Transverse colon (tissue), 3 donors: ENCODE measurements at regions not wholly inside any gene's neighbourhood (a gene's known extent, or its start where the extent isn't known, plus 50 kb on each side); places are given as distances from the start of the nearest gene placed in this dataset.

Source experiments
- CTCF ChIP-seq, 5 experiments: fragments of 200-600 bp in 3 of 5; fragments of 450-650 bp in 2 of 5; sonication (generic) in 3 of 5; IDR thresholded peaks; 1 replicate in 2 of 5; 2 replicates in 3 of 5; pipeline ENCODE4 v1.5.1; 2016 to 2017; ENCODE audit warnings: antibody characterized with exemption in 5 of 5, inconsistent platforms in 3 of 5, mild to moderate bottlenecking in 2 of 5, moderate library complexity in 1 of 5
- POLR2A ChIP-seq: fragments of 450-650 bp; IDR thresholded peaks from one replicate; pipeline ENCODE4 v1.6.1; 2016; ENCODE audit warnings: antibody characterized with exemption, mild to moderate bottlenecking, moderate library complexity

GRCh38 chr22:49429066-49429465, 398.6 kb downstream of the BRD1 start:
- TF ChIP-seq CTCF (IDR thresholded peaks at IDR 0.05) (no peak), POLR2A (no peak)
